ENCODE measurements at regions not wholly inside any gene's neighbourhood (a gene's known extent, or its start where the extent isn't known, plus 50 kb on each side); places are given as distances from the start of the nearest gene placed in this dataset.
A peak's percentile ranks its signal among the peaks of the same experiment; 100 is the strongest.

DNA sequence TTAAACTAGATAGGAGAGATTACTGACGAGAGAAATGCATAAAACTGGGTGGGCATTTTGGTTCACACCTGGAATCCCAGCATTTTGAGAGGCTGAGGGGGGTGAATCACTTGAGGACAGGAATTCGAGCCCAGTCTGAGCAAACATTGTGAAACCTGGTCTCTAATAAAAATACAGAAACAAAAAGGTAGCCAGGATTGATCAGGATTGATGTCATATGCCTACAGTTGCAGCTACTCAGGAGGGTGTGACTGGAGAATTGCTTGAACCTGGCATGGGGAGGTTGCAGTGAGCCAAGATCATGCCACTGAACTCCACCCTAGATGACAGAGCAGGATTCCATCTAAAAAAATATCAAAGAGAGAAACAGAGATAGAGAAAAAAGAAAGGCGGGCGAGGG is 751.7 kb upstream of the AMELY start:
- Mint-ChIP-seq H3K9me3 (no peaks in the 10 kb centered on the region), H3K4me1 (ENCODE audit: low read depth) (no peaks in the 10 kb centered on the region), H3K27ac (no peak overlapping the region), H3K4me3 (no peak overlapping the region), H3K36me3 (ENCODE audit: low read depth) (no peaks in the 10 kb centered on the region), H3K27me3 (no peaks in the 10 kb centered on the region)
- Histone ChIP-seq H3K36me3 (ENCODE audit: insufficient read depth, low read length) (no peaks in the 10 kb centered on the region), H3K27ac (ENCODE audit: low read depth in 1 of 2, low read length in 2 of 2) (no peak overlapping the region), H3K4me1 (ENCODE audit: insufficient read depth, low read length) (no peaks in the 10 kb centered on the region), H3K4me3 (ENCODE audit: low read length) (no peak overlapping the region), H3K9me3 (ENCODE audit: control insufficient read depth in 1 of 2, insufficient read depth in 1 of 2, low read length in 2 of 2) (no peaks in the 10 kb centered on the region), H3K27me3 (ENCODE audit: control insufficient read depth in 1 of 2, insufficient read depth in 2 of 2, low read length in 2 of 2) (no peaks in the 10 kb centered on the region)
- ChIA-PET CTCF (no interaction called here), POLR2A (no interaction called here)
- DNase-seq = no peak
- ATAC-seq (ENCODE audit: poor library complexity) = no peak
- intact Hi-C loops (cut with DNase I, micrococcal nuclease) = no loop called here
- TF ChIP-seq, protein P1, sequence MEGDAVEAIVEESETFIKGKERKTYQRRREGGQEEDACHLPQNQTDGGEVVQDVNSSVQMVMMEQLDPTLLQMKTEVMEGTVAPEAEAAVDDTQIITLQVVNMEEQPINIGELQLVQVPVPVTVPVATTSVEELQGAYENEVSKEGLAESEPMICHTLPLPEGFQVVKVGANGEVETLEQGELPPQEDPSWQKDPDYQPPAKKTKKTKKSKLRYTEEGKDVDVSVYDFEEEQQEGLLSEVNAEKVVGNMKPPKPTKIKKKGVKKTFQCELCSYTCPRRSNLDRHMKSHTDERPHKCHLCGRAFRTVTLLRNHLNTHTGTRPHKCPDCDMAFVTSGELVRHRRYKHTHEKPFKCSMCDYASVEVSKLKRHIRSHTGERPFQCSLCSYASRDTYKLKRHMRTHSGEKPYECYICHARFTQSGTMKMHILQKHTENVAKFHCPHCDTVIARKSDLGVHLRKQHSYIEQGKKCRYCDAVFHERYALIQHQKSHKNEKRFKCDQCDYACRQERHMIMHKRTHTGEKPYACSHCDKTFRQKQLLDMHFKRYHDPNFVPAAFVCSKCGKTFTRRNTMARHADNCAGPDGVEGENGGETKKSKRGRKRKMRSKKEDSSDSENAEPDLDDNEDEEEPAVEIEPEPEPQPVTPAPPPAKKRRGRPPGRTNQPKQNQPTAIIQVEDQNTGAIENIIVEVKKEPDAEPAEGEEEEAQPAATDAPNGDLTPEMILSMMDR (IDR thresholded peaks at IDR 0.05) = no peak

DNA sequence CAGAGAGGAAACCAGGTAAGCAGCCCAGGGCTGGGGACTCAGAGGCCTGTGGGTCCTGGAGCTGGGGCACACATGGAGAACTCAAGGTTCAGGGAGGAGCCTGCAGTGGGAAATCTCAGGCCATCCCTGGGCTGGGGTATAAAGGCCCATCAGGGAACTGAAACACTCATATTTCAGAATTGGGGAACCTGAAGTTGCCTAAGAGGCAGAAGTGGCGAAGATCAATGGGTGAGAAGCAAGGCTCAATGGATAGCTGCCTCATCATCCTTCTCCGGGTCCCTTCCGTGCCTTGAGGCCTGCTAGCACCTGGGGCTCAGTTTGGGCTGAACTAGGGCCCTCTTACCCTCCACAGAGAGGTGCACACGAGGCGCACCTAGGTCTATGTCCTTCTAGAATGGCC is 747.5 kb upstream of the AMELY start:
- H3K9me3 Mint-ChIP-seq = no peaks in the 10 kb centered on the region
- H3K4me1 Mint-ChIP-seq (ENCODE audit: low read depth) = no peaks in the 10 kb centered on the region
- no peak overlapping the region for H3K4me3 Mint-ChIP-seq
- POLR2A ChIA-PET = no interaction called here
- no peaks in the 10 kb centered on the region for H3K36me3 Mint-ChIP-seq (ENCODE audit: low read depth)
- Histone ChIP-seq H3K27me3 (ENCODE audit: control insufficient read depth in 1 of 2, insufficient read depth in 2 of 2, low read length in 2 of 2) (no peaks in the 10 kb centered on the region), H3K4me1 (ENCODE audit: insufficient read depth, low read length) (no peaks in the 10 kb centered on the region), H3K36me3 (ENCODE audit: insufficient read depth, low read length) (no peaks in the 10 kb centered on the region), H3K27ac (ENCODE audit: low read depth in 1 of 2, low read length in 2 of 2) (no peak overlapping the region), H3K4me3 (ENCODE audit: low read length) (no peak overlapping the region), H3K9me3 (ENCODE audit: control insufficient read depth in 1 of 2, insufficient read depth in 1 of 2, low read length in 2 of 2) (no peaks in the 10 kb centered on the region)
- intact Hi-C loops (cut with DNase I, micrococcal nuclease) = no loop called here
- H3K27ac Mint-ChIP-seq = no peak overlapping the region
- TF ChIP-seq, protein P1 (IDR thresholded peaks at IDR 0.05) = no peak
- peak in 1 of 14 experiments; percentile 5 for DNase-seq
- H3K27me3 Mint-ChIP-seq = no peaks in the 10 kb centered on the region
- ATAC-seq (ENCODE audit: poor library complexity) = no peak
- CTCF ChIA-PET = no interaction called here

DNA sequence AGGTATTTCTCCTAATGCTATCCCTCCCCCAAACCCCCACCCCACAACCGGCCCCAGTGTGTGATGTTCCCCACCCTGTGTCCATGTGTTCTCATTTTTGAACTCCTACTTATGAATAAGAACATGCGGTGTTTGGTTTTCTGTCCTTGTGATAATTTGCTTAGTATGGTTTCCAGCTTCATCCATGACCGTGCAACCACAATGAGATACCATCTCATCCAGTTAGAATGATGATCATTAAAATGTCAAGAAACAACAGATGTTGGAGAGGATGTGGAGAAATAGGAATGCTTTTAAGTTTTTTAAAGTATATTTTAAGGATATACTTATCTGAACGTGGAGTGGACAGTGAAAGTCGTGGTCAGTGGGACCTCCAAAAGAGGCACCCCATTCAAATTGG is 745.0 kb upstream of the AMELY start:
- no peaks in the 10 kb centered on the region for H3K4me1 ChIP-seq (ENCODE audit: insufficient read depth, low read length)
- H3K4me3 Mint-ChIP-seq = no peak overlapping the region
- no peaks in the 10 kb centered on the region for H3K9me3 Mint-ChIP-seq
- no peak overlapping the region for H3K27ac ChIP-seq (ENCODE audit: low read depth in 1 of 2, low read length in 2 of 2)
- TF ChIP-seq, protein P1 (IDR thresholded peaks at IDR 0.05) = no peak
- H3K27me3 ChIP-seq (ENCODE audit: control insufficient read depth in 1 of 2, insufficient read depth in 2 of 2, low read length in 2 of 2) = no peaks in the 10 kb centered on the region
- DNase-seq = no peak
- intact Hi-C loops (cut with DNase I, micrococcal nuclease) = no loop called here
- no peak overlapping the region for H3K27ac Mint-ChIP-seq
- H3K36me3 ChIP-seq (ENCODE audit: insufficient read depth, low read length) = no peaks in the 10 kb centered on the region
- H3K9me3 ChIP-seq (ENCODE audit: control insufficient read depth in 1 of 2, insufficient read depth in 1 of 2, low read length in 2 of 2) = no peaks in the 10 kb centered on the region
- no peak overlapping the region for H3K4me3 ChIP-seq (ENCODE audit: low read length)
- ChIA-PET CTCF (no interaction called here), POLR2A (no interaction called here)
- no peaks in the 10 kb centered on the region for H3K27me3 Mint-ChIP-seq
- no peak for ATAC-seq (ENCODE audit: poor library complexity)
- no peaks in the 10 kb centered on the region for H3K36me3 Mint-ChIP-seq (ENCODE audit: low read depth)
- H3K4me1 Mint-ChIP-seq (ENCODE audit: low read depth) = no peaks in the 10 kb centered on the region

Measured in CD4-positive, alpha-beta T cell (primary cell).